CD4-positive, alpha-beta T cell (primary cell): ENCODE measurements at regions not wholly inside any gene's neighbourhood (a gene's known extent, or its start where the extent isn't known, plus 50 kb on each side); places are given as distances from the start of the nearest gene placed in this dataset.

Experiments
- ATAC-seq: fragments of 200-7000 bp; cut with Tn5 transposase; one replicate; pipeline ENCODE4 v1.10.0; 2022; ENCODE audit warnings: mild to moderate bottlenecking; ENCODE audit not compliant: poor library complexity
- CTCF ChIA-PET: fragments of 350-600 bp; sonication (Branson Sonifier 250); formaldehyde crosslinking; loops from one replicate; lab custom pipeline; 2021; ENCODE audit warnings: antibody characterized with exemption, inconsistent platforms; lab: Charles Lee
- POLR2A ChIA-PET: fragments of 350-600 bp; sonication (Branson Sonifier 250); formaldehyde crosslinking; loops from one replicate; lab custom pipeline; 2021; ENCODE audit warnings: antibody characterized with exemption, inconsistent platforms; lab: Charles Lee
- DNase-seq, 14 experiments: peaks; one replicate each; pipeline ENCODE4 v3.0.0-alpha.2; 2013 to 2020; ENCODE audit warnings: mixed read lengths in 2 of 14
- H3K27ac ChIP-seq, 2 donors: one replicate each; pipeline versions ENCODE4 v1.5.1 to v1.7.0; 2013; ENCODE audit warnings: low read length in 2 of 2, low read depth in 1 of 2, mild to moderate bottlenecking in 1 of 2
- H3K27me3 ChIP-seq, 2 experiments: 1 replicate in 1 of 2; 2 replicates in 1 of 2; pipeline versions ENCODE4 v1.6.1 to v1.7.0; 2013; ENCODE audit warnings: low read length in 2 of 2, control low read depth in 1 of 2, mild to moderate bottlenecking in 1 of 2, moderate library complexity in 1 of 2; ENCODE audit not compliant: insufficient read depth in 2 of 2, control insufficient read depth in 1 of 2
- H3K36me3 ChIP-seq: one replicate; pipeline ENCODE4 v1.6.1; 2013; ENCODE audit warnings: low read length, control low read depth; ENCODE audit not compliant: insufficient read depth
- H3K4me1 ChIP-seq: one replicate; pipeline ENCODE4 v1.6.1; 2013; ENCODE audit warnings: low read length, control low read depth; ENCODE audit not compliant: insufficient read depth
- H3K4me3 ChIP-seq: one replicate; pipeline ENCODE4 v1.5.1; 2013; ENCODE audit warnings: mild to moderate bottlenecking, low read length, moderate library complexity
- H3K9me3 ChIP-seq, 2 experiments: 1 replicate in 1 of 2; 2 replicates in 1 of 2; pipeline versions ENCODE4 v1.6.1 to v1.7.0; 2013; ENCODE audit warnings: low read length in 2 of 2, mild to moderate bottlenecking in 2 of 2, control low read depth in 1 of 2, moderate library complexity in 1 of 2; ENCODE audit not compliant: control insufficient read depth in 1 of 2, insufficient read depth in 1 of 2
- H3K27ac Mint-ChIP-seq: one replicate; pipeline ENCODE4 v1.8.0; 2020; ENCODE audit warnings: mixed read lengths
- H3K27me3 Mint-ChIP-seq: one replicate; pipeline ENCODE4 v1.8.0; 2021; ENCODE audit warnings: mixed read lengths
- H3K36me3 Mint-ChIP-seq: one replicate; pipeline ENCODE4 v1.8.0; 2021; ENCODE audit warnings: low read depth, mixed read lengths
- H3K4me1 Mint-ChIP-seq: one replicate; pipeline ENCODE4 v1.8.0; 2021; ENCODE audit warnings: low read depth, mixed read lengths
- H3K4me3 Mint-ChIP-seq: one replicate; pipeline ENCODE4 v1.8.0; 2020; ENCODE audit warnings: mild to moderate bottlenecking, mixed read lengths
- H3K9me3 Mint-ChIP-seq: one replicate; pipeline ENCODE4 v1.8.0; 2020; ENCODE audit warnings: mixed read lengths
- CTCF ChIP-seq: fragments of 200-600 bp; IDR thresholded peaks from one replicate; pipeline ENCODE4 v1.8.0; 2022; ENCODE audit warnings: antibody characterized with exemption, mild to moderate bottlenecking
- intact Hi-C, 2 experiments: fragments of 100-400 bp; cut with DNase I in 1 of 2; cut with micrococcal nuclease in 1 of 2; formaldehyde crosslinking; loops; one replicate each; pipeline versions ENCODE4 v1.15.1 to v1.9.0; 2023 to 2025; cut with DNase I, micrococcal nuclease

GRCh38 chr15:34663101-34663500 is 79.7 kb upstream of the GOLGA8B start:
- Histone ChIP-seq H3K36me3 (no peaks in the 10 kb centered on the region), H3K4me1 (no peaks in the 10 kb centered on the region), H3K9me3 (no peaks in the 10 kb centered on the region), H3K27me3 (peaks cover 0 to 10% of the 10 kb centered on the region in 2 experiments), H3K4me3 (no peak overlapping the region), H3K27ac (no peak overlapping the region)
- no peak for ATAC-seq
- Mint-ChIP-seq H3K36me3 (no peaks in the 10 kb centered on the region), H3K27me3 (peaks cover 31% of the 10 kb centered on the region), H3K4me3 (no peak overlapping the region), H3K27ac (no peak overlapping the region), H3K9me3 (no peaks in the 10 kb centered on the region), H3K4me1 (no peaks in the 10 kb centered on the region)
- no peak for DNase-seq
- POLR2A ChIA-PET, result no interaction called here
- intact Hi-C loops, result no loop called here
- no peak for TF ChIP-seq CTCF
- CTCF ChIA-PET, result interaction anchor here (0.6 kb wide), 1 partner anchor 261 kb away, joined by 3 read pairs; no protein-coding TSS in a partner anchor

- Histone ChIP-seq H3K4me3 (no peak overlapping the region), H3K4me1 (no peaks in the 10 kb centered on the region), H3K36me3 (no peaks in the 10 kb centered on the region), H3K27me3 (peaks cover 0 to 3% of the 10 kb centered on the region in 2 experiments), H3K27ac (no peak overlapping the region), H3K9me3 (no peaks in the 10 kb centered on the region)
- Mint-ChIP-seq H3K9me3 (no peaks in the 10 kb centered on the region), H3K27ac (no peak overlapping the region), H3K4me3 (no peak overlapping the region), H3K4me1 (no peaks in the 10 kb centered on the region), H3K27me3 (peaks cover 53% of the 10 kb centered on the region), H3K36me3 (no peaks in the 10 kb centered on the region)
- ATAC-seq, result no peak
- ChIA-PET CTCF (no interaction called here), POLR2A (no interaction called here)
- TF ChIP-seq CTCF, result no peak
- no peak for DNase-seq
- intact Hi-C loops, result no loop called here
Measured at GRCh38 chr15:34659056-34659455, 75.6 kb upstream of the GOLGA8B start.

- Mint-ChIP-seq H3K4me3 (no peak overlapping the region), H3K27ac (no peak overlapping the region), H3K9me3 (no peaks in the 10 kb centered on the region), H3K27me3 (peaks cover 50% of the 10 kb centered on the region), H3K36me3 (no peaks in the 10 kb centered on the region), H3K4me1 (no peaks in the 10 kb centered on the region)
- no peaks in the 10 kb centered on the region for H3K36me3 ChIP-seq
- H3K9me3 ChIP-seq, result no peaks in the 10 kb centered on the region
- no peak overlapping the region for H3K27ac ChIP-seq
- DNase-seq (no peak), ATAC-seq (no peak)
- no peak overlapping the region for H3K4me3 ChIP-seq
- H3K27me3 ChIP-seq, result peaks cover 0 to 3% of the 10 kb centered on the region in 2 experiments
- intact Hi-C loops, result no loop called here
- H3K4me1 ChIP-seq, result no peaks in the 10 kb centered on the region
- POLR2A ChIA-PET, result no interaction called here
- CTCF ChIA-PET, result no interaction called here
- no peak for TF ChIP-seq CTCF
Measured at GRCh38 chr15:34657469-34658127, 74.1 kb upstream of the GOLGA8B start.
